Mammary epithelial cell (primary cell): ENCODE measurements at regions not wholly inside any gene's neighbourhood (a gene's known extent, or its start where the extent isn't known, plus 50 kb on each side); places are given as distances from the start of the nearest gene placed in this dataset.

Source experiments
- CTCF ChIP-seq, 2 donors: IDR thresholded peaks in 1 of 2; conservative IDR thresholded peaks in 1 of 2; 2 replicates each; pipeline ENCODE4 v1.5.1; 2011 to 2012; ENCODE audit warnings: inconsistent platforms in 2 of 2, low read length in 2 of 2, mild to moderate bottlenecking in 2 of 2, control low read depth in 1 of 2, low read depth in 1 of 2; ENCODE audit not compliant: insufficient read depth in 1 of 2; ENCODE audit errors: extremely low read depth in 1 of 2
- EZH2 ChIP-seq: IDR thresholded peaks from 2 replicates; pipeline ENCODE4 v1.6.1; 2012; ENCODE audit warnings: low read length, inconsistent platforms, borderline replicate concordance

GRCh38 chr6:56005426-56005825 is 130.0 kb upstream of the BMP5 start:
- TF ChIP-seq CTCF (conservative IDR thresholded peaks at IDR 0.05 in 1 of 2, IDR thresholded peaks at IDR 0.05 in 1 of 2; ENCODE audit: extremely low read depth in 1 of 2, insufficient read depth in 1 of 2, low read depth in 1 of 2, low read length in 2 of 2) (no peak), EZH2 (no peak)
